ENCODE measurements at regions not wholly inside any gene's neighbourhood (a gene's known extent, or its start where the extent isn't known, plus 50 kb on each side); places are given as distances from the start of the nearest gene placed in this dataset.

GRCh38 chr12:114847441-114848035 lies 163.6 kb upstream of the TBX3 start:
- peaks cover 0 to 4% (median 0%) of the 10 kb centered on the region in 3 donors for H3K27me3 ChIP-seq (ENCODE audit: insufficient read depth in 3 of 3, low read length in 2 of 3)
- H3K27ac ChIP-seq, result no peak overlapping the region
- ATAC-seq (no peak), DNase-seq (no peak)
- 59 to 64% (median 60%) methylated on average over 11 of the region's 11 CpGs for WGBS, 3 donors
- TF ChIP-seq CTCF (IDR thresholded peaks at IDR 0.05), result no peak
- intact Hi-C loops (cut with DNase I), result no loop called here
- H3K4me3 ChIP-seq, result no peak overlapping the region
- H3K4me1 ChIP-seq, result no peaks in the 10 kb centered on the region
- H3K36me3 ChIP-seq (ENCODE audit: insufficient read depth in 1 of 2, low read depth in 1 of 2), result peaks cover 0 to 3% of the 10 kb centered on the region in 2 donors
- H3K9me3 ChIP-seq, result no peaks in the 10 kb centered on the region

GRCh38 chr12:114846771-114847170 lies 162.8 kb upstream of the TBX3 start:
- Histone ChIP-seq H3K27me3 (ENCODE audit: insufficient read depth in 3 of 3, low read length in 2 of 3) (peaks cover 0 to 4% (median 0%) of the 10 kb centered on the region in 3 donors), H3K27ac (no peak overlapping the region), H3K36me3 (ENCODE audit: insufficient read depth in 1 of 2, low read depth in 1 of 2) (peaks cover 0 to 3% of the 10 kb centered on the region in 2 donors), H3K4me3 (no peak overlapping the region), H3K9me3 (no peaks in the 10 kb centered on the region), H3K4me1 (no peaks in the 10 kb centered on the region)
- no peak for DNase-seq
- no peak for ATAC-seq
- no peak for TF ChIP-seq CTCF (IDR thresholded peaks at IDR 0.05)
- intact Hi-C loops (cut with DNase I), result no loop called here
- 67 to 68% (median 67%) methylated on average over 8 of the region's 8 CpGs for WGBS, 3 donors

- ATAC-seq, result no peak
- intact Hi-C loops (cut with DNase I), result no loop called here
- 68 to 84% (median 70%) methylated on average over 5 of the region's 5 CpGs for WGBS, 3 donors
These were observed 157.7 kb upstream of the TBX3 start for GRCh38 chr12:114841557-114842251.

GRCh38 chr12:114838480-114838879 lies 154.5 kb upstream of the TBX3 start:
- Histone ChIP-seq H3K36me3 (ENCODE audit: insufficient read depth in 1 of 2, low read depth in 1 of 2) (no peaks in the 10 kb centered on the region), H3K4me1 (no peaks in the 10 kb centered on the region), H3K9me3 (peaks cover 5% of the 10 kb centered on the region), H3K27me3 (ENCODE audit: insufficient read depth in 3 of 3, low read length in 2 of 3) (peaks cover 0 to 2% (median 0%) of the 10 kb centered on the region in 3 donors), H3K27ac (no peak overlapping the region), H3K4me3 (no peak overlapping the region)
- 87 to 91% (median 88%) methylated on average over 9 of the region's 9 CpGs for WGBS, 3 donors
- ATAC-seq, result no peak
- no peak for TF ChIP-seq CTCF (IDR thresholded peaks at IDR 0.05)
- no peak for DNase-seq
- intact Hi-C loops (cut with DNase I), result no loop called here

More at GRCh38 chr12:114841557-114842251, 157.7 kb upstream of the TBX3 start:
- DNase-seq, result no peak
- H3K27ac ChIP-seq, result no peak overlapping the region
- peaks cover 0 to 3% of the 10 kb centered on the region in 2 donors for H3K36me3 ChIP-seq (ENCODE audit: insufficient read depth in 1 of 2, low read depth in 1 of 2)
- TF ChIP-seq CTCF (IDR thresholded peaks at IDR 0.05), result no peak
- no peaks in the 10 kb centered on the region for H3K4me1 ChIP-seq
- no peaks in the 10 kb centered on the region for H3K9me3 ChIP-seq
- peaks cover 0 to 2% (median 0%) of the 10 kb centered on the region in 3 donors for H3K27me3 ChIP-seq (ENCODE audit: insufficient read depth in 3 of 3, low read length in 2 of 3)
- H3K4me3 ChIP-seq, result no peak overlapping the region

All from psoas muscle (tissue), 7 donors.